Endodermal cell (in vitro differentiated cells): ENCODE measurements at regions not wholly inside any gene's neighbourhood (a gene's known extent, or its start where the extent isn't known, plus 50 kb on each side); places are given as distances from the start of the nearest gene placed in this dataset.

Experiments used
- DNase-seq: peaks from one replicate; pipeline ENCODE4 v3.0.0-alpha.2; 2017
- H3K27ac ChIP-seq: 2 replicates; pipeline ENCODE4 v1.5.1; 2013; ENCODE audit warnings: mild to moderate bottlenecking, low read depth, low read length, moderate library complexity
- H3K27me3 ChIP-seq: 2 replicates; pipeline ENCODE4 v1.6.1; 2013; ENCODE audit warnings: mild to moderate bottlenecking, low read length, moderate library complexity; ENCODE audit not compliant: insufficient read depth, control insufficient read depth, poor library complexity, severe bottlenecking
- H3K36me3 ChIP-seq: 2 replicates; pipeline ENCODE4 v1.7.0; 2013; ENCODE audit warnings: mild to moderate bottlenecking, low read length, moderate library complexity; ENCODE audit not compliant: control insufficient read depth, insufficient read depth
- H3K4me1 ChIP-seq: one replicate; pipeline ENCODE4 v1.7.0; 2013; ENCODE audit warnings: low read length; ENCODE audit not compliant: control insufficient read depth, insufficient read depth
- H3K4me3 ChIP-seq: 2 replicates; pipeline ENCODE4 v1.5.1; 2013; ENCODE audit warnings: mild to moderate bottlenecking, low read length, moderate library complexity
- H3K9ac ChIP-seq: 2 replicates; pipeline ENCODE4 v1.6.1; 2013; ENCODE audit warnings: mild to moderate bottlenecking, low read length, moderate library complexity; ENCODE audit not compliant: poor library complexity, severe bottlenecking; ENCODE audit errors: extremely low read depth
- H3K9me3 ChIP-seq: 2 replicates; pipeline ENCODE4 v1.6.1; 2013; ENCODE audit warnings: mild to moderate bottlenecking, low read length, moderate library complexity; ENCODE audit not compliant: control insufficient read depth
- H3K27ac Mint-ChIP-seq: 2 replicates; pipeline ENCODE4 v1.8.0; 2020; ENCODE audit warnings: mixed read lengths
- H3K27me3 Mint-ChIP-seq: 2 replicates; pipeline ENCODE4 v1.8.0; 2021; ENCODE audit warnings: mild to moderate bottlenecking, mixed read lengths; ENCODE audit not compliant: insufficient read depth
- H3K36me3 Mint-ChIP-seq: 2 replicates; pipeline ENCODE4 v1.8.0; 2020; ENCODE audit warnings: low read depth, mixed read lengths
- H3K4me1 Mint-ChIP-seq: 2 replicates; pipeline ENCODE4 v1.8.0; 2020; ENCODE audit warnings: mixed read lengths
- H3K4me3 Mint-ChIP-seq: 2 replicates; pipeline ENCODE4 v1.8.0; 2020; ENCODE audit warnings: mild to moderate bottlenecking, moderate library complexity, mixed read lengths
- H3K9me3 Mint-ChIP-seq: 2 replicates; pipeline ENCODE4 v1.8.0; 2020; ENCODE audit warnings: mild to moderate bottlenecking, mixed read lengths
- WGBS, 2 experiments: methylation state at CpG; one replicate each; pipeline versions ENCODE4 v1.1.5 to v1.1.7; 2013; ENCODE audit warnings: missing lambda C conversion rate in 2 of 2, mixed read lengths in 1 of 2; ENCODE audit not compliant: insufficient coverage in 1 of 2, insufficient read length in 1 of 2; 5-methylcytosine and 5-hydroxymethylcytosine counted together
- TF ChIP-seq, protein P1 (sequence below): fragments of 200-600 bp; sonication (generic); conservative IDR thresholded peaks from 2 replicates; pipeline ENCODE4 v1.5.0; 2021; ENCODE audit warnings: antibody characterized with exemption, mild to moderate bottlenecking

DNA sequence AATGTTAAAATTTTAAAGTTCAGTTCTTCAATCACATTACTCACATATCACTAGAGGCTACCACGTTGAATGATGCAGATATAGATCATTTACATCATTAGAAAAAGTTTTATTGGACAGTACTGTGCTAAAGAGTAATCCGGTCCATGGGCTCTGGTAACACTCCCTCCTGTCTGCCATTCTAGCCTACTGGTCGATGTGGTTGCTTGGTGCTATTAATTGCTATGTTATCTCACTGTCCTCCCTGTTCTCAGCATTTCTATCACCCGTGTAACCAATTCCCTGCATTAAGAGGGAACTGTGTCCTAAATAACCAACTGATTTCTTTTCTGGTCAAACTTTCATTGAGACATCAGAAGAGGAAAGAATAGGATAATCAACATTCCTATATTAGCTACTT is 347.5 kb upstream of the RBMS3 start:
- H3K36me3 ChIP-seq: no peaks in the 10 kb centered on the region
- no peaks in the 10 kb centered on the region for H3K27me3 ChIP-seq
- Mint-ChIP-seq H3K36me3 (no peaks in the 10 kb centered on the region), H3K4me1 (no peaks in the 10 kb centered on the region), H3K9me3 (no peaks in the 10 kb centered on the region), H3K27ac (no peak overlapping the region), H3K27me3 (no peaks in the 10 kb centered on the region), H3K4me3 (no peak overlapping the region)
- no peaks in the 10 kb centered on the region for H3K9me3 ChIP-seq
- 79 to 100% methylated on average over 2 to 3 of the region's 4 CpGs for WGBS, 2 experiments
- H3K9ac ChIP-seq: no peak overlapping the region
- TF ChIP-seq, protein P1, sequence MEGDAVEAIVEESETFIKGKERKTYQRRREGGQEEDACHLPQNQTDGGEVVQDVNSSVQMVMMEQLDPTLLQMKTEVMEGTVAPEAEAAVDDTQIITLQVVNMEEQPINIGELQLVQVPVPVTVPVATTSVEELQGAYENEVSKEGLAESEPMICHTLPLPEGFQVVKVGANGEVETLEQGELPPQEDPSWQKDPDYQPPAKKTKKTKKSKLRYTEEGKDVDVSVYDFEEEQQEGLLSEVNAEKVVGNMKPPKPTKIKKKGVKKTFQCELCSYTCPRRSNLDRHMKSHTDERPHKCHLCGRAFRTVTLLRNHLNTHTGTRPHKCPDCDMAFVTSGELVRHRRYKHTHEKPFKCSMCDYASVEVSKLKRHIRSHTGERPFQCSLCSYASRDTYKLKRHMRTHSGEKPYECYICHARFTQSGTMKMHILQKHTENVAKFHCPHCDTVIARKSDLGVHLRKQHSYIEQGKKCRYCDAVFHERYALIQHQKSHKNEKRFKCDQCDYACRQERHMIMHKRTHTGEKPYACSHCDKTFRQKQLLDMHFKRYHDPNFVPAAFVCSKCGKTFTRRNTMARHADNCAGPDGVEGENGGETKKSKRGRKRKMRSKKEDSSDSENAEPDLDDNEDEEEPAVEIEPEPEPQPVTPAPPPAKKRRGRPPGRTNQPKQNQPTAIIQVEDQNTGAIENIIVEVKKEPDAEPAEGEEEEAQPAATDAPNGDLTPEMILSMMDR: no peak
- H3K4me1 ChIP-seq: no peaks in the 10 kb centered on the region
- H3K4me3 ChIP-seq: no peak overlapping the region
- no peak for DNase-seq
- no peak overlapping the region for H3K27ac ChIP-seq

DNA sequence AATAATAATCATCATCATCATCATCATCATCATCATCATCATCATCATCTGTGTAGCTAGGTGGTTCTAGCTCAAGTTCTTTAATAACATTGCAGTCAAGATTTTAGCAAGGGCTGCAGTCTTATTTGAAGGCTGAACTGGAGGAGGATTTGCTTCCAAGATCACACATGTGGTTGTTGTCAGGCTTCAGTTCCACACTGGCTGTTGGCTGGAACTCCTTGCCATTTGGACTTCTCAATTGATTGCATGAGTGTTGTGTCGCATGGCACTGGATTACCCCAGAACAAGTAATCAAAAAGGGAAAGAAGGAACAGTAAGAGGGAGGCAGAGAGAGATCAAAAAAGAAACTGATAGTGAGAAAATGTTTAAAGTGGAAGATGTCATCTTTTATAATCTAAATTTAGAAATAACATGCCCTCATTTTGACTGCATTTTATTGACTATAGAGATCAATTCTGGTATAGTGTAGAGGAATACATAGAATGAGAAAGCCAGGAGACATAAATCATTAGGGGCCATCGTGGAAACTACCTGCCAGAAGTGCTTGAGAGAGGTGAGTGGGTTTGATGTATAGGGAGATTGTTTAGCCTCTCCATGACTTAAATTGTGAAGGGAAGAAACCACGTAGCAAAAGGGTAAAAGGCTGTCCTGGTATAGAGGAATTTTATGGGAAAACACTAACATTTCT is 346.6 kb upstream of the RBMS3 start:
- DNase-seq: no peak
- no peaks in the 10 kb centered on the region for H3K9me3 ChIP-seq
- no peaks in the 10 kb centered on the region for H3K27me3 Mint-ChIP-seq
- TF ChIP-seq, protein P1: no peak
- 88 to 93% methylated on average over 3 of the region's 3 CpGs for WGBS, 2 experiments
- no peak overlapping the region for H3K27ac ChIP-seq
- no peak overlapping the region for H3K27ac Mint-ChIP-seq
- no peaks in the 10 kb centered on the region for H3K36me3 ChIP-seq
- H3K36me3 Mint-ChIP-seq: no peaks in the 10 kb centered on the region
- no peaks in the 10 kb centered on the region for H3K4me1 Mint-ChIP-seq
- H3K27me3 ChIP-seq: no peaks in the 10 kb centered on the region
- H3K9ac ChIP-seq: no peak overlapping the region
- no peaks in the 10 kb centered on the region for H3K9me3 Mint-ChIP-seq
- no peaks in the 10 kb centered on the region for H3K4me1 ChIP-seq
- H3K4me3 Mint-ChIP-seq: no peak overlapping the region
- no peak overlapping the region for H3K4me3 ChIP-seq

DNA sequence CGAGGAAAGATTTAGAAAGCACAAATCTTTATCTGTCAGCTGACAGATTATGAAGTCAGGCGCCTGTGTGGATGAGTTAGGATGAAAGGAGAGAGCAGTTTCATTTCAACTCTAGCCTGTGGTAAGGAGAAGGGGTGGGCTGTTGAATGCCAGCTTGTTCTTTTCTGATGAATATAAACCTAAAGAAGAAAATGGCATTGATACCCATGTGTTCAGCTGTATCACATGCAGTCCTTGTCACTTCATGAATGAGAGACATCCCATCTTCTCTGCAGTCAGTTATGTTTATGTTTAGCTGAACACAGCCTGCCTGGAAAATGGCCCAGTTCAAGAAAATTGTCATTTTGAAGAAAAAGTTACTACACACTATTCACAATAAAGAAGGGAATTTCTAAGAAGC is 345.7 kb upstream of the RBMS3 start:
- H3K9me3 ChIP-seq: no peaks in the 10 kb centered on the region
- Mint-ChIP-seq H3K9me3 (no peaks in the 10 kb centered on the region), H3K27ac (no peak overlapping the region), H3K4me3 (no peak overlapping the region), H3K4me1 (no peaks in the 10 kb centered on the region), H3K27me3 (no peaks in the 10 kb centered on the region), H3K36me3 (no peaks in the 10 kb centered on the region)
- 97 to 100% methylated on average over 2 of the region's 2 CpGs for WGBS, 2 experiments
- H3K9ac ChIP-seq: no peak overlapping the region
- TF ChIP-seq, protein P1: no peak
- no peaks in the 10 kb centered on the region for H3K4me1 ChIP-seq
- no peak overlapping the region for H3K27ac ChIP-seq
- H3K36me3 ChIP-seq: no peaks in the 10 kb centered on the region
- H3K27me3 ChIP-seq: no peaks in the 10 kb centered on the region
- no peak for DNase-seq
- no peak overlapping the region for H3K4me3 ChIP-seq
